ENCODE measurements at regions not wholly inside any gene's neighbourhood (a gene's known extent, or its start where the extent isn't known, plus 50 kb on each side); places are given as distances from the start of the nearest gene placed in this dataset.

GRCh38 chr10:123415523-123415922 is 250.6 kb upstream of the GPR26 start:
- Histone ChIP-seq H3K79me2 (ENCODE audit: control insufficient read depth, insufficient read depth, low read length) (no peaks in the 10 kb centered on the region), H3K36me3 (ENCODE audit: control insufficient read depth in 2 of 2, extremely low read depth in 1 of 2, insufficient read depth in 2 of 2, low read length in 2 of 2) (no peaks in the 10 kb centered on the region), H3K27ac (ENCODE audit: control insufficient read depth, insufficient read depth, low read length) (no peak overlapping the region), H3K4me3 (ENCODE audit: control insufficient read depth in 2 of 3, extremely low read depth in 1 of 3, insufficient read depth in 2 of 3, low read depth in 1 of 3, low read length in 3 of 3) (no peak overlapping the region), H2AFZ (ENCODE audit: control insufficient read depth, low read length) (no peak overlapping the region), H3K9me1 (ENCODE audit: control insufficient read depth, extremely low read depth, insufficient read depth, low read length) (no peaks in the 10 kb centered on the region), H3K4me1 (ENCODE audit: control insufficient read depth, extremely low read depth, insufficient read depth, low read length) (no peaks in the 10 kb centered on the region), H4K20me1 (ENCODE audit: control insufficient read depth, extremely low read depth, insufficient read depth, low read length) (no peaks in the 10 kb centered on the region), H3K9me3 (ENCODE audit: control insufficient read depth, low read depth, low read length) (no peaks in the 10 kb centered on the region), H3K9ac (ENCODE audit: control insufficient read depth, extremely low read depth, insufficient read depth, low read length) (no peak overlapping the region), H3K4me2 (ENCODE audit: control insufficient read depth, extremely low read depth, insufficient read depth, low read depth, low read length) (no peak overlapping the region), H3K27me3 (ENCODE audit: control insufficient read depth, extremely low read depth, insufficient read depth, low read length) (no peaks in the 10 kb centered on the region)
- FAIRE-seq = no peak
- dilution Hi-C loops (cut with MboI; ENCODE audit: extremely low pct_ligation_motif_present, low sequenced_read_pairs) = no loop called here
- TF ChIP-seq, protein P1, sequence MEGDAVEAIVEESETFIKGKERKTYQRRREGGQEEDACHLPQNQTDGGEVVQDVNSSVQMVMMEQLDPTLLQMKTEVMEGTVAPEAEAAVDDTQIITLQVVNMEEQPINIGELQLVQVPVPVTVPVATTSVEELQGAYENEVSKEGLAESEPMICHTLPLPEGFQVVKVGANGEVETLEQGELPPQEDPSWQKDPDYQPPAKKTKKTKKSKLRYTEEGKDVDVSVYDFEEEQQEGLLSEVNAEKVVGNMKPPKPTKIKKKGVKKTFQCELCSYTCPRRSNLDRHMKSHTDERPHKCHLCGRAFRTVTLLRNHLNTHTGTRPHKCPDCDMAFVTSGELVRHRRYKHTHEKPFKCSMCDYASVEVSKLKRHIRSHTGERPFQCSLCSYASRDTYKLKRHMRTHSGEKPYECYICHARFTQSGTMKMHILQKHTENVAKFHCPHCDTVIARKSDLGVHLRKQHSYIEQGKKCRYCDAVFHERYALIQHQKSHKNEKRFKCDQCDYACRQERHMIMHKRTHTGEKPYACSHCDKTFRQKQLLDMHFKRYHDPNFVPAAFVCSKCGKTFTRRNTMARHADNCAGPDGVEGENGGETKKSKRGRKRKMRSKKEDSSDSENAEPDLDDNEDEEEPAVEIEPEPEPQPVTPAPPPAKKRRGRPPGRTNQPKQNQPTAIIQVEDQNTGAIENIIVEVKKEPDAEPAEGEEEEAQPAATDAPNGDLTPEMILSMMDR (optimal IDR thresholded peaks at IDR 0.05 in 1 of 3, IDR thresholded peaks at IDR 0.05 in 1 of 3, conservative IDR thresholded peaks at IDR 0.05 in 1 of 3; ENCODE audit: extremely low read depth in 1 of 3, insufficient read depth in 2 of 3, low read length in 3 of 3) = no peak
- TF ChIP-seq EZH2 (IDR thresholded peaks at IDR 0.05; ENCODE audit: low read length) = no peak
- no peak for DNase-seq (ENCODE audit: low read depth, low spot score)

DNA sequence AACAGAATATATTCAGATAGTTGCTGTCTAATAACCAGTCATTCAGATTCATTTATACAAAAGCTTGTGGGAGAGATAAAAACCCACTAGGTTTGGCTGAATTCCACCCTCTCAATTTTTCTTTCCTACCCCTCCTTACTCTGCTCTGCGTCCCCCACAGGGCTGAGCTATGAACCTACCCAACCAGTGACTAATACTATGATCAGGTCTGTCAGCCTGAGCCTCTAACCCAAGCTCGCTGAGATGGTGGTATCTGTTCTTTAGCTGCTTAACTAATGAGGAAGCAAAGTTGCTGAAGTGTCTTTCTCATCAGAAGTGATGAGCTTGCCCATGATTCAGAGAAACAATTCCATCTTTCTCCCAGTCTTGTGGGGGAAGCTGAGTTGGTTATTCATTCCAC is 248.7 kb upstream of the GPR26 start:
- Histone ChIP-seq H3K4me2 (ENCODE audit: control insufficient read depth, extremely low read depth, insufficient read depth, low read depth, low read length) (no peak overlapping the region), H3K27ac (ENCODE audit: control insufficient read depth, insufficient read depth, low read length) (no peak overlapping the region), H3K9me3 (ENCODE audit: control insufficient read depth, low read depth, low read length) (no peaks in the 10 kb centered on the region), H4K20me1 (ENCODE audit: control insufficient read depth, extremely low read depth, insufficient read depth, low read length) (no peaks in the 10 kb centered on the region), H2AFZ (ENCODE audit: control insufficient read depth, low read length) (no peak overlapping the region), H3K4me3 (ENCODE audit: control insufficient read depth in 2 of 3, extremely low read depth in 1 of 3, insufficient read depth in 2 of 3, low read depth in 1 of 3, low read length in 3 of 3) (no peak overlapping the region), H3K4me1 (ENCODE audit: control insufficient read depth, extremely low read depth, insufficient read depth, low read length) (no peaks in the 10 kb centered on the region), H3K9me1 (ENCODE audit: control insufficient read depth, extremely low read depth, insufficient read depth, low read length) (no peaks in the 10 kb centered on the region), H3K9ac (ENCODE audit: control insufficient read depth, extremely low read depth, insufficient read depth, low read length) (no peak overlapping the region), H3K36me3 (ENCODE audit: control insufficient read depth in 2 of 2, extremely low read depth in 1 of 2, insufficient read depth in 2 of 2, low read length in 2 of 2) (no peaks in the 10 kb centered on the region), H3K79me2 (ENCODE audit: control insufficient read depth, insufficient read depth, low read length) (no peaks in the 10 kb centered on the region), H3K27me3 (ENCODE audit: control insufficient read depth, extremely low read depth, insufficient read depth, low read length) (no peaks in the 10 kb centered on the region)
- dilution Hi-C loops (cut with MboI; ENCODE audit: extremely low pct_ligation_motif_present, low sequenced_read_pairs) = no loop called here
- FAIRE-seq (no peak), DNase-seq (ENCODE audit: low read depth, low spot score) (no peak)
- TF ChIP-seq, protein P1 (optimal IDR thresholded peaks at IDR 0.05 in 1 of 3, IDR thresholded peaks at IDR 0.05 in 1 of 3, conservative IDR thresholded peaks at IDR 0.05 in 1 of 3; ENCODE audit: extremely low read depth in 1 of 3, insufficient read depth in 2 of 3, low read length in 3 of 3) = no peak
- TF ChIP-seq EZH2 (IDR thresholded peaks at IDR 0.05; ENCODE audit: low read length) = no peak
